Skeletal muscle satellite cell (primary cell): ENCODE measurements at regions not wholly inside any gene's neighbourhood (a gene's known extent, or its start where the extent isn't known, plus 50 kb on each side); places are given as distances from the start of the nearest gene placed in this dataset.
"Not testable (repeated sequence)": the region's sequence is repeated elsewhere in the genome, so short reads cannot be mapped to it uniquely, and the experiment has no call there.

Source experiments
- H3K27me3 ChIP-seq: 2 replicates; pipeline ENCODE4 v1.7.0; 2013; ENCODE audit warnings: low read length; ENCODE audit not compliant: control insufficient read depth, insufficient read depth
- H3K36me3 ChIP-seq: 2 replicates; pipeline ENCODE4 v1.7.0; 2013; ENCODE audit warnings: mild to moderate bottlenecking, control low read depth, low read length; ENCODE audit not compliant: insufficient read depth
- H3K4me1 ChIP-seq: 2 replicates; pipeline ENCODE4 v1.7.0; 2013; ENCODE audit warnings: low read length; ENCODE audit not compliant: control insufficient read depth, insufficient read depth
- H3K4me2 ChIP-seq: 2 replicates; pipeline ENCODE4 v1.7.0; 2013; ENCODE audit warnings: mild to moderate bottlenecking, low read length
- H3K4me3 ChIP-seq: 2 replicates; pipeline ENCODE4 v1.7.0; 2013; ENCODE audit warnings: low read length
- H3K9ac ChIP-seq: 2 replicates; pipeline ENCODE4 v1.7.0; 2013; ENCODE audit warnings: mild to moderate bottlenecking, low read depth, low read length, moderate library complexity
- H3K9me3 ChIP-seq: replicated peaks from 2 replicates; pipeline ENCODE4 v1.7.0; 2013; ENCODE audit warnings: mild to moderate bottlenecking, control low read depth, low read length

GRCh38 chr15:62644889-62645742 is 397.4 kb upstream of the TPM1 start:
- H3K36me3 ChIP-seq: no peaks in the 10 kb centered on the region
- H3K27me3 ChIP-seq: no peaks in the 10 kb centered on the region
- H3K9ac ChIP-seq: no peak overlapping the region
- H3K4me3 ChIP-seq: no peak overlapping the region
- peaks cover 25% of the 10 kb centered on the region for H3K4me1 ChIP-seq
- H3K9me3 ChIP-seq: no peaks in the 10 kb centered on the region
- H3K4me2 ChIP-seq: no peak overlapping the region

- Histone ChIP-seq H3K9ac (no peak overlapping the region), H3K4me3 (no peak overlapping the region), H3K4me1 (peaks cover 27% of the 10 kb centered on the region), H3K9me3 (no peaks in the 10 kb centered on the region), H3K36me3 (no peaks in the 10 kb centered on the region), H3K27me3 (no peaks in the 10 kb centered on the region), H3K4me2 (peak overlapping the region; percentile 55)
Observed at GRCh38 chr15:62647202-62647842, 395.2 kb upstream of the TPM1 start.

- Histone ChIP-seq H3K4me1 (peaks cover 27% of the 10 kb centered on the region), H3K27me3 (no peaks in the 10 kb centered on the region), H3K4me2 (peak overlapping the region; percentile 55), H3K9ac (no peak overlapping the region), H3K4me3 (peak overlapping the region; percentile 6), H3K9me3 (no peaks in the 10 kb centered on the region), H3K36me3 (no peaks in the 10 kb centered on the region)
Observed at GRCh38 chr15:62647843-62648505, 394.6 kb upstream of the TPM1 start.

GRCh38 chr15:62648954-62649353 is 393.6 kb upstream of the TPM1 start:
- Histone ChIP-seq H3K4me3 (no peak overlapping the region), H3K27me3 (no peaks in the 10 kb centered on the region)

GRCh38 chr15:62649793-62650420 is 392.6 kb upstream of the TPM1 start:
- Histone ChIP-seq H3K4me2 (peak overlapping the region; percentile 30), H3K9ac (no peak overlapping the region), H3K4me1 (peaks cover 27% of the 10 kb centered on the region), H3K9me3 (no peaks in the 10 kb centered on the region), H3K36me3 (peaks cover 10% of the 10 kb centered on the region), H3K27me3 (no peaks in the 10 kb centered on the region), H3K4me3 (no peak overlapping the region)

More at GRCh38 chr15:62648954-62649353, 393.6 kb upstream of the TPM1 start:
- no peaks in the 10 kb centered on the region for H3K9me3 ChIP-seq
- H3K36me3 ChIP-seq: peaks cover 7% of the 10 kb centered on the region
- no peak overlapping the region for H3K4me2 ChIP-seq
- peaks cover 27% of the 10 kb centered on the region for H3K4me1 ChIP-seq
- no peak overlapping the region for H3K9ac ChIP-seq

GRCh38 chr15:62653122-62653521 is 389.4 kb upstream of the TPM1 start:
- Histone ChIP-seq H3K4me1 (peaks cover 11% of the 10 kb centered on the region), H3K36me3 (peaks cover 19% of the 10 kb centered on the region), H3K9ac (no peak overlapping the region), H3K27me3 (no peaks in the 10 kb centered on the region), H3K4me3 (no peak overlapping the region), H3K4me2 (no peak overlapping the region), H3K9me3 (no peaks in the 10 kb centered on the region)

- Histone ChIP-seq H3K9me3 (no peaks in the 10 kb centered on the region), H3K27me3 (no peaks in the 10 kb centered on the region), H3K9ac (no peak overlapping the region), H3K4me3 (no peak overlapping the region), H3K4me2 (no peak overlapping the region), H3K4me1 (peaks cover 6% of the 10 kb centered on the region), H3K36me3 (peaks cover 19% of the 10 kb centered on the region)
Observed at GRCh38 chr15:62656071-62656470, 386.5 kb upstream of the TPM1 start.

GRCh38 chr15:62657501-62657900 is 385.0 kb upstream of the TPM1 start:
- not testable (repeated sequence) for H3K9me3 ChIP-seq, H3K27me3 ChIP-seq, H3K4me2 ChIP-seq, H3K9ac ChIP-seq, H3K4me1 ChIP-seq, H3K4me3 ChIP-seq
- H3K36me3 ChIP-seq: peaks cover 19% of the 10 kb centered on the region

GRCh38 chr15:62658498-62658897 is 384.0 kb upstream of the TPM1 start:
- H3K36me3 ChIP-seq: peaks cover 15% of the 10 kb centered on the region
- no peak overlapping the region for H3K4me3 ChIP-seq
- no peak overlapping the region for H3K4me2 ChIP-seq
- H3K4me1 ChIP-seq: peaks cover 6% of the 10 kb centered on the region
- H3K27me3 ChIP-seq: no peaks in the 10 kb centered on the region
- H3K9me3 ChIP-seq: no peaks in the 10 kb centered on the region
- no peak overlapping the region for H3K9ac ChIP-seq

- H3K4me2 ChIP-seq: no peak overlapping the region
- H3K27me3 ChIP-seq: no peaks in the 10 kb centered on the region
- peaks cover 9% of the 10 kb centered on the region for H3K4me1 ChIP-seq
- H3K9ac ChIP-seq: no peak overlapping the region
- H3K36me3 ChIP-seq: no peaks in the 10 kb centered on the region
- H3K9me3 ChIP-seq: no peaks in the 10 kb centered on the region
- H3K4me3 ChIP-seq: no peak overlapping the region
Observed at GRCh38 chr15:62663547-62663946, 379.0 kb upstream of the TPM1 start.

- Histone ChIP-seq H3K36me3 (no peaks in the 10 kb centered on the region), H3K9ac (no peak overlapping the region), H3K9me3 (no peaks in the 10 kb centered on the region), H3K4me2 (no peak overlapping the region), H3K4me1 (peaks cover 7% of the 10 kb centered on the region), H3K4me3 (no peak overlapping the region), H3K27me3 (no peaks in the 10 kb centered on the region)
Observed at GRCh38 chr15:62665449-62665848, 377.1 kb upstream of the TPM1 start.
